ENCODE measurements at regions not wholly inside any gene's neighbourhood (a gene's known extent, or its start where the extent isn't known, plus 50 kb on each side); places are given as distances from the start of the nearest gene placed in this dataset.

DNA sequence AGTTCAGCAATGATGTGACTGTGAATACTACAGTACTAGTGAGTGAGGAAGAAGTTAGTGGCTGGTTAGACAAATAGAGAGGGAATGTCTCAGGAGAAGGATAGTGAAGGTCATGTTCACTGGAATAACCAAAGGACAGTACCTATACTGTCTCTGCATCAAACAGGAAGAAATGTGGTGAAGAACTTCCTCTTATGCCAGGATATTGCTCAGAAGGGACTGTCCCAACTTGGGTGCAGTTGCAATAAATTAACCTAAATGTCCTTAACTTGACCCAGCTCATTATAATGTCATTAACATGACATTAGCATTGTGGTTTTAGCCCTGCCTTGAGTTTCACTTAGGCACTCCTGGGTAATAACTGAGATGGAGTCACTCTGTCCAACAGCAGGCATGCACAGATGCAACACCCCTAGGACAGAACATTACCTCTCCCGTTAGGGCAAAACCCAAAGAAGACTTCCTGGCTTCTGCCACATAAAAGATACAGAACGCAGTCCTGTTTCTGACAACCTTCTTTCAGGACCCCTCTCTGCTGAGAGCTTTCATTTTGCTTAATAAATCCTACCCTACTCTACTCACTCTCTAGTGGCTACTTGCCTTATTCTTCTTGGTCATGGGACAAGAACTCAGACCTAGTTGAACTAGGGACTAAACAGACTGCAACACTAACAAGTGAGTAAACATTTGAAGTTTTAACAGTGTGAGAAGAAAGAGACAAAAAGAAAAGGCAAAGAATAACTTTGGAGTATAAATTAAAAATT, 1591.6 kb upstream of the MIR17HG start:
- no peak overlapping the region for H3K9ac ChIP-seq (ENCODE audit: low read depth, low read length)
- H3K36me3 ChIP-seq (ENCODE audit: insufficient read depth, low read depth, low read length), result no peaks in the 10 kb centered on the region
- no peak overlapping the region for H3K4me3 ChIP-seq (ENCODE audit: low read length)
- H3K9me3 ChIP-seq (ENCODE audit: insufficient read depth, low read depth, low read length), result peaks cover 8% of the 10 kb centered on the region; the same call in 1 of the 2 replicates
- H3K27ac ChIP-seq (ENCODE audit: low read length), result no peak overlapping the region
- H3K27me3 ChIP-seq (ENCODE audit: insufficient read depth, low read length), result no peaks in the 10 kb centered on the region
- H3K4me1 ChIP-seq (ENCODE audit: insufficient read depth, low read length), result no peaks in the 10 kb centered on the region

DNA sequence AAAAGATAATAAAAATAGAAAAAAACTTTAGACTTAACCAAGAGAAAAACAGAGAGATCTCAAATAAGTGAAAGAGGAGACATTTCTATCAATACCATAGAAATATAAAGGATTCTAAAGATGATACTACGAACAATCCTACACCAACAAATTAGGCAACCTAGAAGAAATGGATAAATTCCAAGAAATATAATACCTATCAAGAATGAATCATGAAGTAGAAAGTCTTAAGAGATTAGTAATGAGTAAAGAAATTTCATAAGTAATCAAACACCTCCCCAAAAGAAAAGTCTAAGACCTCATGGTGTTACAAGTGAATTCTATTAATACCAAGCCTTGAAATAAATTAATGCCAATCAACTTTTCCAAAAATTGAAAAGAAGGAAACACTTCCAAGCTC, 1584.5 kb upstream of the MIR17HG start:
- no peaks in the 10 kb centered on the region for H3K9me3 ChIP-seq (ENCODE audit: insufficient read depth, low read depth, low read length)
- no peaks in the 10 kb centered on the region for H3K27me3 ChIP-seq (ENCODE audit: insufficient read depth, low read length)
- no peak overlapping the region for H3K27ac ChIP-seq (ENCODE audit: low read length)
- no peaks in the 10 kb centered on the region for H3K36me3 ChIP-seq (ENCODE audit: insufficient read depth, low read depth, low read length)
- H3K9ac ChIP-seq (ENCODE audit: low read depth, low read length), result no peak overlapping the region
- peaks cover 4% of the 10 kb centered on the region; the same call in 1 of the 2 replicates for H3K4me1 ChIP-seq (ENCODE audit: insufficient read depth, low read length)
- H3K4me3 ChIP-seq (ENCODE audit: low read length), result no peak overlapping the region

DNA sequence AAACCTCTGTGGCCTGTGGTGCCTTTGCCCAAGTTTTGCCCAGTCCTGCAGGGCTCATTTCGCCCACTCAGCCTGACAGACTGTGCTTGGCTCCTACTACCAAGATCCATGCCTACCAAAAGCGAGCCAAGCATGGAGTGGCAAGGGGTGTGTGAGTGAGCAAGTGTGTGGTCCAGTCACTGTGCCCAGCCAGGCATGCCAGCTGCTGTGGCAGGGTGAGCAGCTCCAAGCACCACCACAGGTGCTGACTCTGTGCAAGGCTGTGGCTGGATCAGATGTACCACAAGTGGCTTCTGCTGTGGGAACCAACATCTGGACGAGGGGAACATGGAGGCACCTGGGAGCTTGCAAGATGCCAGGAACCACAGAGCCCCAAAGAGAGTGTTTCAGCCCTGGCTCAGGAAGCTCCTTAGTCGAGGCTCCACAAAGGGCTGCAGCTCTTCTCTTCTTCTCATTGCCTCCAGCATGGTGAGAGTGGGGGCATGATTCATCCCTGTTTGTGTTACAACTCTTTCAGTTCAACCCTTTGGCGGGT, 1564.2 kb upstream of the MIR17HG start:
- H3K36me3 ChIP-seq (ENCODE audit: insufficient read depth, low read depth, low read length), result no peaks in the 10 kb centered on the region
- no peak overlapping the region for H3K9ac ChIP-seq (ENCODE audit: low read depth, low read length)
- no peak overlapping the region for H3K27ac ChIP-seq (ENCODE audit: low read length)
- no peaks in the 10 kb centered on the region for H3K27me3 ChIP-seq (ENCODE audit: insufficient read depth, low read length)
- no peaks in the 10 kb centered on the region for H3K9me3 ChIP-seq (ENCODE audit: insufficient read depth, low read depth, low read length)
- no peak overlapping the region for H3K4me3 ChIP-seq (ENCODE audit: low read length)
- no peaks in the 10 kb centered on the region for H3K4me1 ChIP-seq (ENCODE audit: insufficient read depth, low read length)

DNA sequence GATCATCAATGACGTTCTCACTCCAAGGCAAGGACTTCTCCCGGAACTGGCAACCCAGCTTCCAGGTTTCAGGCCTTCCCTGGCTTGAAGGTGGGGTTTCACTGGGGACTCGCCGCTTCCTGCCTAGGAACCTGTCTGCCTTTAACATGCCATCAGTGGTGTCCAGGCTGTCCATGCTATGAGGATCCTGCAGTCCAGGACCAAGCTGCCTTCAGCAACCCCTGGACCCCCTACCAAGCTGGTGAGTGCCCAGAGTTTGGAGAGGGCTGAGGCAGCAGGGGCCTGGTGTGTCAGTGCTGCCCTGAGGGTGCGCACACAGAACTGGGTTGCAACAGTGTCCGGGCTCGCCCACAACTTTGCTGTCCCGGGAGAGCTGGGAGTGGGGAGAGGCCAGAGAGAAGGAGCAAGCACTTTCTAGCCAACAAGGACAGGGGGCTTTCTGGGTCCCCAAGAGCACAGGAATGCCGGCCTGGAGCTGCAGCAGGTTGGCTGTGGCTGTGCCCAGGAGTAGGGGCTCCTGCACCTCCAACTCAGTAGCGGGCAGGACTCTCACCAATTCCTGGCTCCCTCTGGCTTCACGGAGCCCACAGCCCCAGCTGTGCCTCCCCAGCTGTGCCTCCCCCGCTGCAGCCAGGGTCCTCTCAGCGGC, 1563.2 kb upstream of the MIR17HG start:
- no peak overlapping the region for H3K9ac ChIP-seq (ENCODE audit: low read depth, low read length)
- no peaks in the 10 kb centered on the region for H3K27me3 ChIP-seq (ENCODE audit: insufficient read depth, low read length)
- no peaks in the 10 kb centered on the region for H3K4me1 ChIP-seq (ENCODE audit: insufficient read depth, low read length)
- H3K4me3 ChIP-seq (ENCODE audit: low read length), result no peak overlapping the region
- no peaks in the 10 kb centered on the region for H3K9me3 ChIP-seq (ENCODE audit: insufficient read depth, low read depth, low read length)
- H3K36me3 ChIP-seq (ENCODE audit: insufficient read depth, low read depth, low read length), result no peaks in the 10 kb centered on the region
- H3K27ac ChIP-seq (ENCODE audit: low read length), result no peak overlapping the region

GRCh38 chr13:89786531-89786930, 1561.0 kb upstream of the MIR17HG start:
- Histone ChIP-seq H3K9ac (ENCODE audit: low read depth, low read length) (no peak overlapping the region), H3K4me3 (ENCODE audit: low read length) (no peak overlapping the region), H3K4me1 (ENCODE audit: insufficient read depth, low read length) (no peaks in the 10 kb centered on the region), H3K27me3 (ENCODE audit: insufficient read depth, low read length) (no peaks in the 10 kb centered on the region), H3K9me3 (ENCODE audit: insufficient read depth, low read depth, low read length) (no peaks in the 10 kb centered on the region), H3K36me3 (ENCODE audit: insufficient read depth, low read depth, low read length) (no peaks in the 10 kb centered on the region), H3K27ac (ENCODE audit: low read length) (no peak overlapping the region)

DNA sequence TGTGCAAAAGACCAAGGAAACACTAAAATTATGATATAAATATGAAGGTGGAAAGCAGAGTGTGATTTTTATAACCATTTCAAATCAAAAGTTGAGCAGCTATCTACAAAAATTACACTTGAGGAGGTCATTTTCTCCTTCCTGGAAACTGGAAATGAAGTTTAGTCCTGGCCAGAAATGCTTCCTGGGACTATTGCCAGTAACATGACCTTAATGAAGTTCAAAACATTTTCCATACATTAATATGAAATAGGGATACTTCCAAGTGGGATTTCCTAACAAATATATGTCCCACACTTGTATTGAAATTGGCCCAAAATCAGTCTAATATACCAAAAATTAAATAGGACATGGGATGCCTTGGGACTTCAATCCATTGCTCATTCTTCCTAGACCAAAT, 1556.8 kb upstream of the MIR17HG start:
- no peaks in the 10 kb centered on the region for H3K9me3 ChIP-seq (ENCODE audit: insufficient read depth, low read depth, low read length)

DNA sequence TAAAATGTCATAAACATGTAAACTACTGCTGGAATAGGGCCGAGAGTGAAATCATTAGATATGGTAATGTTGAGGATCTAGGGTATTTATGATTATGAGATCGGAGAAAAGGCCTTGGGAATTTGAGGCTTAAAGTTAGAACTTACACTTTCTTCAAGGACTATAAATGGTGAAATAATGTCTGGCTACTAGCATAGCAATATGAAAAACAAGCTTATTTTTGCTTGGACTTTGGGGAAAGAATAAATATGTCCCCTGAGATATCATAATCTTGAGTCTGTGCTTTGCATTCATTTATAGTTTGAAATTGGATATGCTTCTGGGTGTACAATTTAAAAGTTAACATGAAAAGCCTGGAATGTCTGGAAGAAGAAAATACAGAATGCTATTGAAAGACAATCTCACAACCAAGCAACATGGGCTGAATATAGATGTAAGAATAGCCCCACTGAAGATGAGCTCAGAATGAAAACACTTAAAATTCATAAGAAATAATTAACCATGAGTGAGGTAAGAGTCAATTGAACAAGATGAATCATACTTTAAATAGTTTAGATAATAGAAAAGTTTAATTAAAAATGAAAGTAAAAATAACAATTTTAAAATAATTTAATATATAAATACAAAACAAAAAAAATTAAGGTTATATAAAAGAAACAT, 1555.4 kb upstream of the MIR17HG start:
- no peak overlapping the region for H3K27ac ChIP-seq (ENCODE audit: low read length)
- no peaks in the 10 kb centered on the region for H3K9me3 ChIP-seq (ENCODE audit: insufficient read depth, low read depth, low read length)
- no peaks in the 10 kb centered on the region for H3K36me3 ChIP-seq (ENCODE audit: insufficient read depth, low read depth, low read length)
- H3K4me1 ChIP-seq (ENCODE audit: insufficient read depth, low read length), result no peaks in the 10 kb centered on the region
- H3K9ac ChIP-seq (ENCODE audit: low read depth, low read length), result no peak overlapping the region
- no peaks in the 10 kb centered on the region for H3K27me3 ChIP-seq (ENCODE audit: insufficient read depth, low read length)
- H3K4me3 ChIP-seq (ENCODE audit: low read length), result no peak overlapping the region

More for the DNA sequence above, 1556.8 kb upstream of the MIR17HG start:
- Histone ChIP-seq H3K27me3 (ENCODE audit: insufficient read depth, low read length) (no peaks in the 10 kb centered on the region), H3K27ac (ENCODE audit: low read length) (no peak overlapping the region), H3K4me3 (ENCODE audit: low read length) (no peak overlapping the region), H3K4me1 (ENCODE audit: insufficient read depth, low read length) (no peaks in the 10 kb centered on the region), H3K36me3 (ENCODE audit: insufficient read depth, low read depth, low read length) (no peaks in the 10 kb centered on the region), H3K9ac (ENCODE audit: low read depth, low read length) (no peak overlapping the region)

GRCh38 chr13:89796196-89796595, 1551.3 kb upstream of the MIR17HG start:
- Histone ChIP-seq H3K27ac (ENCODE audit: low read length) (no peak overlapping the region), H3K9ac (ENCODE audit: low read depth, low read length) (no peak overlapping the region), H3K4me1 (ENCODE audit: insufficient read depth, low read length) (no peaks in the 10 kb centered on the region)

DNA sequence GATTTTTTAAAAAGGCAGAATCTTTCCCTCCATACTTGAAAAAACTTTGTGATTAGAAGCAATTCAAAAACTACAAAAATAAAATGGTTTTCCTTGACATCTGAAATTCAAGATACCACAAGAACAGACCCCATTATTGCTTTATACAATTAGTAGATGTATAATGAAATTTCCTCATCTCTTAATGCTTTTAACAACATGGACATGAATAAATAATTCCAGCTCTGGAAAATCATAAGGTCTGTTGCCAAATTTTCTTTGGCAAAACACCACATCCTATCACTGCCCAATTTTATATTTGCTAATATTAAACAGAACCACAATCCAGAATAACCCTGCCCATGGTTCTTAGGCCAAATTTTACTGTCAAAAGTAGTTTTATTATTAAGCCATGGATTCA, 1543.6 kb upstream of the MIR17HG start:
- no peak overlapping the region for H3K4me3 ChIP-seq (ENCODE audit: low read length)
- no peaks in the 10 kb centered on the region for H3K4me1 ChIP-seq (ENCODE audit: insufficient read depth, low read length)
- H3K9me3 ChIP-seq (ENCODE audit: insufficient read depth, low read depth, low read length), result no peaks in the 10 kb centered on the region
- no peak overlapping the region for H3K9ac ChIP-seq (ENCODE audit: low read depth, low read length)
- no peaks in the 10 kb centered on the region for H3K27me3 ChIP-seq (ENCODE audit: insufficient read depth, low read length)
- no peak overlapping the region for H3K27ac ChIP-seq (ENCODE audit: low read length)
- no peaks in the 10 kb centered on the region for H3K36me3 ChIP-seq (ENCODE audit: insufficient read depth, low read depth, low read length)

More at GRCh38 chr13:89796196-89796595, 1551.3 kb upstream of the MIR17HG start:
- Histone ChIP-seq H3K27me3 (ENCODE audit: insufficient read depth, low read length) (no peaks in the 10 kb centered on the region), H3K9me3 (ENCODE audit: insufficient read depth, low read depth, low read length) (no peaks in the 10 kb centered on the region), H3K4me3 (ENCODE audit: low read length) (no peak overlapping the region), H3K36me3 (ENCODE audit: insufficient read depth, low read depth, low read length) (no peaks in the 10 kb centered on the region)

GRCh38 chr13:89806594-89806993, 1540.9 kb upstream of the MIR17HG start:
- H3K27ac ChIP-seq (ENCODE audit: low read length), result no peak overlapping the region
- no peak overlapping the region for H3K9ac ChIP-seq (ENCODE audit: low read depth, low read length)
- H3K36me3 ChIP-seq (ENCODE audit: insufficient read depth, low read depth, low read length), result no peaks in the 10 kb centered on the region
- no peak overlapping the region for H3K4me3 ChIP-seq (ENCODE audit: low read length)
- no peaks in the 10 kb centered on the region for H3K4me1 ChIP-seq (ENCODE audit: insufficient read depth, low read length)
- H3K9me3 ChIP-seq (ENCODE audit: insufficient read depth, low read depth, low read length), result no peaks in the 10 kb centered on the region
- no peaks in the 10 kb centered on the region for H3K27me3 ChIP-seq (ENCODE audit: insufficient read depth, low read length)

GRCh38 chr13:89812856-89813255, 1534.6 kb upstream of the MIR17HG start:
- Histone ChIP-seq H3K4me3 (ENCODE audit: low read length) (no peak overlapping the region), H3K27me3 (ENCODE audit: insufficient read depth, low read length) (no peaks in the 10 kb centered on the region), H3K36me3 (ENCODE audit: insufficient read depth, low read depth, low read length) (no peaks in the 10 kb centered on the region), H3K27ac (ENCODE audit: low read length) (no peak overlapping the region), H3K9ac (ENCODE audit: low read depth, low read length) (no peak overlapping the region), H3K4me1 (ENCODE audit: insufficient read depth, low read length) (no peaks in the 10 kb centered on the region), H3K9me3 (ENCODE audit: insufficient read depth, low read depth, low read length) (no peaks in the 10 kb centered on the region)
